ENCODE measurements at regions not wholly inside any gene's neighbourhood (a gene's known extent, or its start where the extent isn't known, plus 50 kb on each side); places are given as distances from the start of the nearest gene placed in this dataset.
A peak's percentile ranks its signal among the peaks of the same experiment; 100 is the strongest.
"Not testable (repeated sequence)": the region's sequence is repeated elsewhere in the genome, so short reads cannot be mapped to it uniquely, and the experiment has no call there.

DNA sequence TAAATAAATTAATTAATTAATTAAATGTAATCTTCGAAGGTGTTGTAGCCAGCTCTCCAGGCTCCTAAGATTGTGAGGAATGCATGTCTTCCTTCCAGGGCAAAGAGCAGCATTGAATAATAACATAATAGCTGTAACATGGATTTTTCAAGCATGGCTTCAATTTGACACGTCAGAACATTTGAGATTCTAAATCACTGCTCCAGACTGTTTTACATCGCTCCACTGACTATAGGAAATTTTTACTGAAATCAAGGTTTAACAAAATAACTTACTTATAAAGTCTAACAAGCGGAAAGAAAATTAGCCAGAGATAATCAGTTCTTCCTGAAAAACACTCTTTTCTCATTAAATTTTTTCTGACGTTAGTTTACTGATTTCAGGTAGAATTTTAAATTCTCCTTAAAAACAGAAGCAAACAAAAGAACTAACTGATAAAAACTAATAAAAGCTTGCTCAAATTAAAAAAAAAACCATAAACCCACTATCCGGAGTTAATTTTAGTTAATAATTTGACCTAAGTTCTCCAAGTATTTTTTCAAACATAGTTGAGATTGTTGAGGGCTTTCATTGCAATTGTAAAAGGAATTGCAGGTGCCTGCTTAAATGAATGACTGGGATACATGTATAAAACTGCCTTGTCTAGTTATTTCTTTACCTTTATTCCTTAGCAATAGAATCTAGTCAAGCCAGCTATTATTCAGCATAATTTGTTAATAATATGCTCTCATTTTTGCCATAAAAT lies 51.2 kb upstream of the SGCE start:
- no peak for DNase-seq (ENCODE audit: low read depth)

- no peak for DNase-seq (ENCODE audit: low read depth)
These were observed 54.3 kb upstream of the SGCE start for GRCh38 chr7:94710256-94710655.

GRCh38 chr7:94722360-94722759 lies 66.4 kb upstream of the SGCE start:
- not testable (repeated sequence) for DNase-seq (ENCODE audit: low read depth)

- not testable (repeated sequence) for DNase-seq (ENCODE audit: low read depth)
These were observed 73.0 kb upstream of the SGCE start for GRCh38 chr7:94728893-94729292.

DNA sequence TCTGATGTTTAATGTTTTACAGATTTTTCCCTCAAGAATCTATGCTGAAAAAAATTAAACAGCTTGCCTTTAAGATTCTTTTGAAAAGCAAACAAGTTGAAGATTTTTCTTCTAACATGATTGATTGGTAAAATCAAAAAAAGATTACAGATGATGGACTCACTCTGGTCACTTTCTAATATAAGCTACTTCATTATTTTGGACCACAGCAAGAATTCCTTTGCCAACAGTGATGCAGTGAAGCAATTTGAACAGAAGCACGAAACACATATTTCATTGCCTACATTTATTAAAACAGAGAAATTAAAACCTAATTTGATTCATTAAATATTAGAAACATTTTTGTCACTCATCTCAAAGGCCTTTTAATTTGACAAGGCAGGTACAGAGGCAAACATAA lies 82.1 kb upstream of the SGCE start:
- DNase-seq (ENCODE audit: low read depth): no peak

DNA sequence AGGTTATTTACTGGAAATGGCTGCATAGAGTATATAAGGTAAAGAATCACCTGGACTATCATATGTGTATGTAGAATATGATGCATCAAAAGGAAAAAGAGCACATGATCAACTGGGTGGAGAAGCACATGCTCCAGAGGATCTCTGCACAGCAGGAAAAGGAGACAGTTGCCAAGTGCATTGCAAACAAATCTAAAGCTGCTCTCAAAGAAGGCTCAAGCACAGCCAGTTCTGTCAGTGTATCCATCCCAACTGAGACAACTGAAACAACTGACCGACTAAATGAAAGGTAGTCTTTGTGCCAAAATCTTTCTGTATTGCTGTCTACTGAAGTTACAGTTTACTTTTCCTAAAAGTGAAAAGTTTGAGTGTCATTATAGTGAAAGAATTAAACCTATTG lies 83.2 kb upstream of the SGCE start:
- no peak for DNase-seq (ENCODE audit: low read depth)

GRCh38 chr7:94740509-94740908 lies 84.6 kb upstream of the SGCE start:
- no peak for DNase-seq (ENCODE audit: low read depth)

GRCh38 chr7:94741179-94741578 lies 85.2 kb upstream of the SGCE start:
- no peak for DNase-seq (ENCODE audit: low read depth)

- no peak for DNase-seq (ENCODE audit: low read depth)
These were observed 92.4 kb upstream of the SGCE start for GRCh38 chr7:94748376-94748775.

- DNase-seq (ENCODE audit: low read depth): no peak
These were observed 104.6 kb upstream of the SGCE start for GRCh38 chr7:94760446-94761100.

DNA sequence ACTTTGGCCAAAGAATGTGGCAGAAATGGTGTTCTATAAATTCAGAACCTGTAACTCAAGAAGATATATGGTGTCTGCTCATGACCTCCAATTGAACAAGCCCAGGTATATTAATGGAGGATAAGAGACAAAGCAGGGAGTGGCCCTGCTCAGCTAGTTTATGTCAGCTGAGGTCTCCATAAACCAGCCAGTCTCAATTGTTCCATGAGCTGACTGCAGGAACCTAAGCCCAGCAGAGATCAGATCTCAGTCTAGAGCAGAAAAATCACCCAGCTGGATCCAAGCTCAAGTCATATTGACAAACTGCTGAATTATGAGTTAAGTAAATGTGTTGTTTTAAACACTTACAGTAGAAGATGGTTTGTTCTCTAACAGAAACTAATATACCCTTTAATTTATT lies 105.5 kb upstream of the SGCE start:
- DNase-seq (ENCODE audit: low read depth): no peak

DNA sequence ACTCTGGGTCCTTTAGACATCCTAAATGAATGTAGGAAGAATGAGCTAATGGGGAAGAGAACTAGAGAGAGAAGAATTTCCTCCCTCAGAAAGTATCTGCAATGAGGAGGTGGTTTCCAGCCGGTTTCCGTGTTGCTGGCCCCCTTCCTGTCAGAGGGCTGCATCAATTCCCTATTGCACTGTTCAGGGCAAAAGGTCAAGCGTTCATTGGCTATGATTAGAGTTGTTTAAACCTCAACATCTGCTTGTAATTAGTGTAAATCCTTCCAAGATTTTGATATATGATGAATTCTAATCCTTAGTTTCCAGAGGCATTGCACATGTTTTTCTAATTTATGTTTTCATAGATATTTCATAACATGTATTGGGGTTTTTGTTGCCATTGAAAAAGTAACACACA lies 107.3 kb upstream of the SGCE start:
- peak; percentile 6 for DNase-seq (ENCODE audit: low read depth)

GRCh38 chr7:94769724-94770123 lies 113.8 kb upstream of the SGCE start:
- no peak for DNase-seq (ENCODE audit: low read depth)

DNA sequence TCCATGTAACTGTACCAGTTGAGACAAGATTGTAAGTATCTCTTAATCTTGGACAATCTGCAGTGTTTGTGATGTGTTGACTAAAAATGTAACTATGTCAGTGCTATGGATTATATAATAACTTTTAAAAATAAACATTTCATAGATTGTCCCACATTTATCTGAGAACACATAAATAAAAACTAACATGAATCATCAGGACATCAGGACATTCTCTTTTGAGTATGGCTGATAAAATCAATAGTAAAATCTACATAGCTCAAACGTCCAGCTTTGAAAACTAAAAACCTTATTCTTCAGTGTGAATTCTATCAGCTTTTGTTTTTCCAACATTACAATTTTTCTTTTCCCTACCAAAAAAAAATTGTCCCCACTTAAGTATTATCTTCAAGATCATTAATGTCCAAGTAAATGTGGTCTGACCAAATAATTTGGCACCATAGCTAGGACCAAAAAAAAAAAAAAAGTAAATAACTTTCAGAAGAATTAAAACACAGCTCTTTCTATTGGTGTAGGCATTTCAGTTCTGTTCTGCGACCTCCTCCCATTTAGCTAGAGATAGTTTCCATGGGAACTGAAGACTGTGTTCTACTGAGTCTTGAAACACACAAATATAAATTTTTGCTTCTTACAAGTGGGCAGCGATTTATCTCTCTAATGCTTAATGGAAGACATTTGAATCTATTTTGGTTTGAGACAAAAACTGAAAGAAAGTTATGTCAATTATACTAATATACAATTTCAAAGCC lies 123.0 kb upstream of the SGCE start:
- DNase-seq (ENCODE audit: low read depth): no peak

DNA sequence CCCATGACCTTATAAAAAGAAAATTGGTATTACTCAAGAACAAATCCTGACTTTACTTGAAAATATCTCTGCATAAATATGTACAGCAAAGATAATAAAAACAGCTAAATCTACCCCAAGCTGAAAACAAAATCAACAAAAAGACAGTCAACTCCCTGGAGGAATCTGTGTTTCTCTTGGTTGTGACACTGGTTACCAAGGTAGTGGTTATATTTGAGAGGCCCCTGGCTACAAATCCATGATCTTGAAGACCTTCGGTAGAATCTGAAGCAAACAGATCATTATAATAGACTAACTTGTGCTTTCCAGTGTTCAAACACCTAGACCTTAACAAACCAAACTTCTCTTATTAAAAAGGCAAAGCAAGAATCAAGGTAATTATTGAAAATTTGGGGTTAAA lies 123.9 kb upstream of the SGCE start:
- DNase-seq (ENCODE audit: low read depth): no peak

GRCh38 chr7:94781236-94781635 lies 125.3 kb upstream of the SGCE start:
- DNase-seq (ENCODE audit: low read depth): no peak

DNA sequence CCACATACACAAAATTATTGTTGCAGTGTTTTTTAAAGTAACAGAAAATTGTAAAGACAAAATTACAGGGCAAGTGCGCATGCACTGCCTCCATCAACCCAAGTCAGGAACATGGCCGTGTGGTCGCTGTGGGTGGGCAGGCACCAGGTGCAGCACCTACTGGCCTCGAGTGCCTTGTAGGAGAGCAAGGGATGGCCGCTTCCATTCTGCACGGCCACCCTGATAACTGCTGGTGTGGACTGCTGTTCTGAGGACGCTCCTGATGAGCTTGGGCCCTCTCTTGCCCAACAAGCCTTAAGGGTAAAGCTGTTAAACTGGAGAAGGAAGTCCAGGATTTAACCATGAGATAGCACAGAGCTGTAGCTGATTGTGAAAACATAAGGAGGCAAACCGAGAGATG lies 124.6 kb upstream of the PPP1R9A start:
- DNase-seq (ENCODE audit: low read depth): no peak

DNA sequence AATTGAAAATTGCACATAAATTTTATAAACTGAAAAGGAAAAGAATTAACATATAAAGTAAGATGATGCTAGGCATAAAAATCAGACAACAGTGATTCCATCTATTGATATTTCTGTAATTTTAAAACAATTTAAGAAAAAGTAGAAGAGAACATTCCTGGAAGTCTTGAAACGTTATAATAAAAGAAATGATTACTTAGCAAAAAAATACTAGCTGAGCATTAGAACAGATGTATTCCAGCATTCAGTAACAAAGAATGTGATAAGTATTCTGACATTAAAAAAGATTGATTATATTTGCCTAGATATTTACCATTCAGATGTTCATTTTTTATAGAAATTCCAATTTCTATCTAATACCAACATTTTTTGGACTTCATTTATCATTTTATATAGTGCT lies 120.1 kb upstream of the PPP1R9A start:
- no peak for DNase-seq (ENCODE audit: low read depth)

DNA sequence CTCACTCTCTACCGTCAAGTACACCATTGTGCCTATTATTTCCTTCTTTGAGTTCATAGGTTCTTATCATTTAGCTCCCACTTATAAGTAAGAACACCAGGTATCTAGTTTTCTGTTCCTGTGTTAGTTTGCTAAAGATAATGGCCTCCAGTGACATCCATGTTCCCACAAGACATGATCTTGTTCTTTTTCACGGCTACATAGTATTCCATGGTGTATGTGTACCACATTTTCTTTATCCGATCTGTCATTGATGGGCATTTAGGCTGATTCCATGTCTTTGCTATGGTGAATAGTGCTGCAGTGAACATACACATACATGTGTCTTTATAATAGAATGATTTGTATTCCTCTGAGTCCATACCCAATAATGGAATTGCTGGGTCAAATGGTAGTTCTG lies 119.0 kb upstream of the PPP1R9A start:
- not testable (repeated sequence) for DNase-seq (ENCODE audit: low read depth)

DNA sequence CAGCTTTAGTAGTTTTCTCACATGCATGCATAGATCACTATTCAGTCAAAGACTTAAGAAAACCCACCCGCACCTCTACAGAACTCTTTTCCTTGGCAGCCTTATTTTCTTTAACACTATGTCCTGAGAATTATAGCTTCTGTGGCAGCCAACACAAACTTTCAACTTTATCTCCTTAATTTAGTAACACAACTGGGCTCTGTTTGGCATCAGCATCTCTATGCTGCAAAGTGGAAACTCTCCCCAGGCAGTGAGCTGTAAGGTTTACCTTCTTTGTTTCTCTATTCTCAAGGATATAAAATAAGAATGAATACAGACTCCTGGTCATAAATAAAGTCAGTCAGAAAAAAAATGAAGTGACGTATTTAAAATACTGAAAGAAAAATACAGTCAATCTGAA lies 115.2 kb upstream of the PPP1R9A start:
- DNase-seq (ENCODE audit: low read depth): no peak

GRCh38 chr7:94797404-94797803 lies 110.0 kb upstream of the PPP1R9A start:
- not testable (repeated sequence) for DNase-seq (ENCODE audit: low read depth)

GRCh38 chr7:94803821-94804220 lies 103.6 kb upstream of the PPP1R9A start:
- DNase-seq (ENCODE audit: low read depth): no peak

DNA sequence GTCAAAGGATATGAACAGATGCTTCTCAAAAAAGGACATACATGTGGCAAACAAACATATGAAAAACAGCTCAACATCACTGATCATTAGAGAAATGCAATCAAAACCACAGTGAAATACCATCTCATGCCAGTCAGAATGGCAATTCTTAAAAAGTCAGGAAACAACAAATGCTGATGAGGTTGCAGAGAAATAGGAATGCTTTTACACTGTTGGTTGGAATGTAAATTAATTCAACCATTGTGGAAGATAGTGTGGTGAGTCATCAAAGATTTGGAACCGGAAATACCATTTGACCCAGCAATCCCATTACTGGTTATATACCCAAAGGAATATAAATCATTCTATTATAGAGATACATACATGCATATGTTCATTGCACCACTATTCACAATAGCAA lies 98.7 kb upstream of the PPP1R9A start:
- peak; percentile 13 for DNase-seq (ENCODE audit: low read depth)
